Astrocyte of the cerebellum (primary cell): ENCODE measurements at regions not wholly inside any gene's neighbourhood (a gene's known extent, or its start where the extent isn't known, plus 50 kb on each side); places are given as distances from the start of the nearest gene placed in this dataset.

Source experiments
- DNase-seq: peaks from one replicate; pipeline ENCODE4 v3.0.0-alpha.2; 2011; ENCODE audit warnings: low read depth
- H3K4me3 ChIP-seq: 2 replicates; pipeline ENCODE4 v1.5.1; 2011; ENCODE audit warnings: mild to moderate bottlenecking, low read depth, low read length, moderate library complexity
- in situ Hi-C: cut with HindIII; loops from 2 replicates; pipeline ENCODE4 v1.10.0; 2017; ENCODE audit warnings: low sequenced_read_pairs
- TF ChIP-seq, protein P1 (sequence below): IDR thresholded peaks from 2 replicates; pipeline ENCODE4 v1.5.1; 2012; ENCODE audit warnings: low read length, low read depth, moderate library complexity, mild to moderate bottlenecking; ENCODE audit errors: missing control alignments

DNA sequence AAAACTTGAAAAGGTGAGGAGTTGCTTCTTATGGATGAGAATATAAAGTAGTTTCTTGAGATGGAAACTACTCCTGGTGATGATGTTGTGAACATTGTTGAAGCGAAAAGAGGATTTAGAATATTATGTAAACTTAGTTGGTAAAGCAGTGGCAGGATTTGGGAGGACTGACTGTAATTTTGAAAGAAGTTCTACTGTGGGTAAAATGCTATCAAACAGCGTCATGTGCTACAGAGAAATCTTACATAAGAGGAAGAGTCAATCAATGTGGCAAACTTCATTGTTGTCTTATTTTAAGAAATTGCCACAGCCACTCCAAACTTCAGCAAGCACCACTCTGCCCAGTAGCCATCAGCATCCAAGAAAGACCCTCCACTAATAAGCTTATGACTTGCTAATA is 112.9 kb upstream of the ZEB2 start:
- in situ Hi-C loops, result no loop called here
- H3K4me3 ChIP-seq, result no peak overlapping the region
- no peak for DNase-seq
- TF ChIP-seq, protein P1, sequence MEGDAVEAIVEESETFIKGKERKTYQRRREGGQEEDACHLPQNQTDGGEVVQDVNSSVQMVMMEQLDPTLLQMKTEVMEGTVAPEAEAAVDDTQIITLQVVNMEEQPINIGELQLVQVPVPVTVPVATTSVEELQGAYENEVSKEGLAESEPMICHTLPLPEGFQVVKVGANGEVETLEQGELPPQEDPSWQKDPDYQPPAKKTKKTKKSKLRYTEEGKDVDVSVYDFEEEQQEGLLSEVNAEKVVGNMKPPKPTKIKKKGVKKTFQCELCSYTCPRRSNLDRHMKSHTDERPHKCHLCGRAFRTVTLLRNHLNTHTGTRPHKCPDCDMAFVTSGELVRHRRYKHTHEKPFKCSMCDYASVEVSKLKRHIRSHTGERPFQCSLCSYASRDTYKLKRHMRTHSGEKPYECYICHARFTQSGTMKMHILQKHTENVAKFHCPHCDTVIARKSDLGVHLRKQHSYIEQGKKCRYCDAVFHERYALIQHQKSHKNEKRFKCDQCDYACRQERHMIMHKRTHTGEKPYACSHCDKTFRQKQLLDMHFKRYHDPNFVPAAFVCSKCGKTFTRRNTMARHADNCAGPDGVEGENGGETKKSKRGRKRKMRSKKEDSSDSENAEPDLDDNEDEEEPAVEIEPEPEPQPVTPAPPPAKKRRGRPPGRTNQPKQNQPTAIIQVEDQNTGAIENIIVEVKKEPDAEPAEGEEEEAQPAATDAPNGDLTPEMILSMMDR, result no peak

DNA sequence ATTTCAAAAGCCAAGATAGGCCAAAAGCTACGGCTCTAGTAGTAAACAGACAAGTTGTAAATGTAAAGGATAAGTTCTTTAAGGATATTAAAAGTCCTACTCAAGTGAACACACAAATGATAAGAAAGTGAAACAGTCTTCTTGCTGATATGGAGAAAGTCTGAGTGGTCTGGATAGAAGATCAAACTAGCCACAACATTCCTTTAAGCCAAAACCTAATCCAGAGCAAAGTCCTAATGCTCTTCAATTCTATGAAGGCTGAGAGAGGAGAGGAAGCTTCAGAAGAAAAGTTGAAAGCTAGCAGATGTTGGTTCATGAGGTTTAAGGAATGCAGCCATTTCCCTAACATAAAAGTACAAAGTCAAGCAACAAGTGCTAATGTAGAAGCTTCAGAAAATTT is 111.7 kb upstream of the ZEB2 start:
- no peak overlapping the region for H3K4me3 ChIP-seq
- TF ChIP-seq, protein P1, result no peak
- DNase-seq, result no peak
- in situ Hi-C loops, result no loop called here

DNA sequence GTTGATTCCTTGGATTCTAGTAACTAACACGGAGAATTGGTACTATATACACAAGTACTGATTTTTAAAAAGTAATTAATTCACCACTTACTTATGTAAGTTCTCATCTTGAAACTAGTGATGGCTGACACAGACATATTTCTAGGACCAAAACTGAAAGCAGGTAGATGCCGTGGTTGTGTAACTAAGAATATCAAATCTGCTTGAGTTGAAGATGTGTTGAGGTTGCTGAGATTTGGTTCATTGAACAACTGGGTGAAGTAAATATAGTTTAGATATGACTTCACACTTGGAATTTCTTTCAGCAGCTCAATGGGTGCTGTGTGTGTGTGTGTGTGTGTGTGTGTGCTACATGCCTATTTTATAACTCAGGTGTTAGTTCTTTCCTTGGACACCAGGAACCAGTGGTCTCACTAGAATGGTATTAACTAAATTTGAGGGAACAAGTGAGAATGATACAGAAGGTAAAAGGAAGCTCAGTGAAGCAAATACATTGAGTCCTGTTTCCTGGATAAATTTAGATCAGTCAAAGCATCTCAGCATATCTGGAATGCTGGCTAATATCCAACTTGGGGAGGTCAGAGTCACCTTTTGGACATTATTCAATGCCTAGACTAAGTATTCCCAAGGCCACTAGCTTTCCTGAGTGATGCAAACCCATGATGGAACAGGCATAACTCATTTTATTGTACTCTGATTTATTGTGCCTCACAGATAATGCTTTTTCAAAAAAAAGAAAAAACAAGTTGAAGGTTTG is 110.7 kb upstream of the ZEB2 start:
- no peak overlapping the region for H3K4me3 ChIP-seq
- TF ChIP-seq, protein P1, result no peak
- in situ Hi-C loops, result no loop called here
- no peak for DNase-seq

DNA sequence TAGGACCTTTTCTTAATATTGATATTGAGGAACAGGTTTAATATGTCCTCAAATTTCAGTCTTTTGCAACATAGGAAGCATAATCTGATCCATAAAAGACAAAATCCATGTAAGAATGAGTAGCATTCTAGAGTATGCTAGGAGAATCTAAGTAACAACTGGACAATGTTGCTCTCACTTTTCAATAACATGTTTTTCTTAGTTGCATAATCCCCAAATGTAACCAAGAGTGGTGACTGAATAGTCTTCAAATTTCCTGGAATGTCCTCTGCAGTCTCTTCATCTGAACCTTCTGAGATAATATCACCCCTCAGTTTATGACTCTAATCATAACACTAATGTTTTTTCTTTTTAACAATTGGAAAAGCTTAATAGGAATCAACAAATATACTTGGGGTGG is 110.0 kb upstream of the ZEB2 start:
- in situ Hi-C loops, result no loop called here
- no peak overlapping the region for H3K4me3 ChIP-seq
- TF ChIP-seq, protein P1, result no peak

DNA sequence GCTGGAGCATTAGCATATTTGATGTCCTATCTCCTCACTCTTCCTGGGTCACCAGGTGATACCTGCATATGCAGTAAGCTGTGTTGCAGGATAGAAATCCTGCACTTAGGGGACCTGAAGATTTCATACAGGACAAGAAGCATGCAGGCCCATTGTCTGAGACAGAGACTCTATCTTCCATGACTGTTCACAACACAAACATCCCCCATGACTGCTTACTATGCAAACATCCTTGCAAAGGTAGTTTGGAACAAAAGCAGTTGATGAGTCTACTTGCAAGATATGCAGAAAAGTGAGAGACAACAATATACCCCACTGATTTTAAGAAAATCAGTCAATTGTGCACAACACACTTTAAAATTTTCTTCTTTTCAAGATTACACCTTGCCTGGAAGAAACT is 108.6 kb upstream of the ZEB2 start:
- TF ChIP-seq, protein P1, result no peak
- DNase-seq, result no peak
- H3K4me3 ChIP-seq, result no peak overlapping the region
- in situ Hi-C loops, result no loop called here

More for the DNA sequence above, 110.0 kb upstream of the ZEB2 start:
- no peak for DNase-seq

DNA sequence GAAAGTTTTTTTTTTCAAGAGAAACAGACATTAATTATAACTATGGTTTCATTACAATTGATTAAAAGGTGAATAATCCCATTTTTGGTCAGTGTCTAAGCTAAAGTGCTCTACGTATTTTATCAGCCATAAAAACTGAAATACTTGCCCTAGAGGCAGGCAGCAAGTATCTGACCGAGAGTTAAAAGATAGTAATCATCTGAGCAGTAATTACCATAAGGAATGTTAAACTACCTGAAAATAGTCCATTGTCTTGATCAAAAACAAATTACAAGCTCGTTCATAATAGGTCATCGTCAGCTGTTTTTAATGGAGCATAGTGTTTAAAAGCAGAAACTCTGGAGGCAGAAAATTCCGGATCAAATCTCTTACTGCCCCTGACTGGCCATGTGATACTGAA is 105.7 kb upstream of the ZEB2 start:
- no peak overlapping the region for H3K4me3 ChIP-seq
- TF ChIP-seq, protein P1, result no peak
- in situ Hi-C loops, result no loop called here
- no peak for DNase-seq
